ENCODE measurements at regions not wholly inside any gene's neighbourhood (a gene's known extent, or its start where the extent isn't known, plus 50 kb on each side); places are given as distances from the start of the nearest gene placed in this dataset.

DNA sequence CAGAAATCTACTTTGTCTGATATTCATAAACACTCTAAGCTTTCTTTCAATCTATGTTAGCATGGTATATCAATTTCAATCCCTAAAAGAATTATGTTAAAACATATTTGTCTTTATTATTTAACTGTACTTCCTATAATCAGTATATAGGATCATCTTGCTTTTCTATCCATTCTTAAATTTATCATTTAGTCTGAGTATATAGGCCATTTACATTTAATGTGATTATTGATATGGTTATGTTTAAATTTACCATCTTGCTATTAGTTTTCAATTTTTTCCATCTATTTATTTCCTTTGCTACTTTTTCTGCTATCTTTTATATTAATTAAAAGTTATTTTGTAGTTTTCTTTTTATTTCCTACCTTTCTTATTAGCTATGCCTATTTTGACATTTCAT lies 174.8 kb upstream of the MBNL1 start:
- H3K9me3 ChIP-seq (ENCODE audit: control insufficient read depth, low read length): no peaks in the 10 kb centered on the region
- H3K27me3 ChIP-seq (ENCODE audit: control insufficient read depth in 1 of 2, insufficient read depth in 2 of 2, low read length in 1 of 2): no peaks in the 10 kb centered on the region
- peaks cover 0 to 7% of the 10 kb centered on the region in 2 donors for H3K4me1 ChIP-seq (ENCODE audit: control insufficient read depth in 1 of 2, insufficient read depth in 2 of 2, low read length in 2 of 2)
- H3K36me3 ChIP-seq (ENCODE audit: control insufficient read depth in 1 of 2, insufficient read depth in 2 of 2, low read length in 1 of 2): no peaks in the 10 kb centered on the region
- ATAC-seq (ENCODE audit: low FRiP score) (no peak), DNase-seq (no peak)
- no peak overlapping the region for H3K27ac ChIP-seq (ENCODE audit: low read depth in 1 of 2, low read length in 2 of 2)
- no peak overlapping the region for H3K4me3 ChIP-seq (ENCODE audit: low read length in 2 of 2)
- intact Hi-C loops (cut with DNase I): no loop called here

DNA sequence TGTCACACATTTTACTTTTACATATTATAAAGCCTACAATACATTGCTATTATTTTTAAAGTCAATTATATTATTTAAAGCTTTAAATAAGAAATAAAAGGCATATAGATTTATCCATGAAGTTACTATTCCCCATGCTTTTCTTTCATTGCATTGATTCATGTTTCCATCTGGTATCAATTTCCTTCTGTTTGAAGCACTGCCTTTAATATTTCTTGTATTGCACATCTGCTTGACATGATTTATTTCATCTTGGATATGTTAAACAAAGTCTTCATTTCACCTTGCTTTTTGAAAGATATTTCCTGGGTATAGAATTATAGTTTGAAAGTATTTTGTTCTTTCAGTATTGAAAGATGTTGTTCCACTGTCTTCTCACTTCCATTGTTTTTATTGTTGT lies 174.3 kb upstream of the MBNL1 start:
- Histone ChIP-seq H3K36me3 (ENCODE audit: control insufficient read depth in 1 of 2, insufficient read depth in 2 of 2, low read length in 1 of 2) (no peaks in the 10 kb centered on the region), H3K4me1 (ENCODE audit: control insufficient read depth in 1 of 2, insufficient read depth in 2 of 2, low read length in 2 of 2) (peaks cover 0 to 7% of the 10 kb centered on the region in 2 donors), H3K4me3 (ENCODE audit: low read length in 2 of 2) (no peak overlapping the region), H3K27me3 (ENCODE audit: control insufficient read depth in 1 of 2, insufficient read depth in 2 of 2, low read length in 1 of 2) (no peaks in the 10 kb centered on the region), H3K9me3 (ENCODE audit: control insufficient read depth, low read length) (no peaks in the 10 kb centered on the region), H3K27ac (ENCODE audit: low read depth in 1 of 2, low read length in 2 of 2) (no peak overlapping the region)
- intact Hi-C loops (cut with DNase I): no loop called here
- ATAC-seq (ENCODE audit: low FRiP score) (no peak), DNase-seq (no peak)

DNA sequence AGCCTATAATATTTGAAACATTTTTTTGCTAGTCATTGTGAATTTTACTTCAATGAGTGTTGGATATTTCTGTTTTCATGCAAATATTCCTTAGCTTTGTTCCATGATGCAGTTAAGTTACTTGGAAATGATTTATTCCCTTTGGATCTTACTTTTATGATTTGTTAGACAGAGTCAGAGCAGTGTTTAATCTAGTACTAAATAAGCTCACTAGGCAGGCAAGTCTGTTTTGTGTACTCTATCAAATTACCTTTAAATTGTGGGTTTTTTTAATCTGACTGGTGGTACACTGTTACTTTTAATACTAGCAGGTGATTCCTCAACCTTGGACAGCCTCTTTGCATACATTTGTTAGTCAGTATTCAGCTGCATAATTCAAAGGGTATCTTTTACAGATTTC lies 173.3 kb upstream of the MBNL1 start:
- Histone ChIP-seq H3K27me3 (ENCODE audit: control insufficient read depth in 1 of 2, insufficient read depth in 2 of 2, low read length in 1 of 2) (no peaks in the 10 kb centered on the region), H3K36me3 (ENCODE audit: control insufficient read depth in 1 of 2, insufficient read depth in 2 of 2, low read length in 1 of 2) (no peaks in the 10 kb centered on the region), H3K27ac (ENCODE audit: low read depth in 1 of 2, low read length in 2 of 2) (no peak overlapping the region), H3K4me1 (ENCODE audit: control insufficient read depth in 1 of 2, insufficient read depth in 2 of 2, low read length in 2 of 2) (peaks cover 0 to 7% of the 10 kb centered on the region in 2 donors), H3K9me3 (ENCODE audit: control insufficient read depth, low read length) (no peaks in the 10 kb centered on the region), H3K4me3 (ENCODE audit: low read length in 2 of 2) (no peak overlapping the region)
- no peak for DNase-seq
- intact Hi-C loops (cut with DNase I): no loop called here
- ATAC-seq (ENCODE audit: low FRiP score): no peak

DNA sequence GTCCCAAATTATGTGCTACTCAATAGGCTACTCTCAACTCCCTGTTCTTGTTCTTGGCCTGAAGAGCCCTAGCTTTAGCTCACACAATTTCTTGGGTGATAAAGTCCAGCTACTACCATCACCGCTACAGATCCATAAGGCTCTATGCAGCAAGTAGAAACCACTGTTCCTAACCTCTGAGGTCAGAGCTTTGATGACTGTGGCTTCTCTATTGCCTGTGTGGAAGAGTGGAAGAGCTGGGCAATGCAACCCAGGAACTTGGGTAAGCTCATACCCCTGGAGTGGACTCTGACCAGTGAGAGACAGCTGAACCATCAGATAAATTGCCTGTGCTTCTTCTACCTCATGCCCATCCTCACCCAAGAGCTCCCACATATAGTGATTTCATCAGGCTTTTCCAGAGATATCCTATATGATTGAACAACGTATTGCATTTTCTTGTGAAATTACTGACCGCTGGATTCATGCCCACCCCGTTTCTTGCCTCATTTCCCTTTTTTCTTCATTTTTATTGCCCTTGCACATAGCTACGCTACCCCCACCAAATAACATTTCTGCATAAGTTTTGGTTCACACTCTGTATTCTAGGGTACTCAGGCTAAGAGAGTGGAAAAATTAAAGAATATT lies 172.3 kb upstream of the MBNL1 start:
- DNase-seq: no peak
- Histone ChIP-seq H3K4me1 (ENCODE audit: control insufficient read depth in 1 of 2, insufficient read depth in 2 of 2, low read length in 2 of 2) (peaks cover 0 to 7% of the 10 kb centered on the region in 2 donors), H3K4me3 (ENCODE audit: low read length in 2 of 2) (no peak overlapping the region), H3K27me3 (ENCODE audit: control insufficient read depth in 1 of 2, insufficient read depth in 2 of 2, low read length in 1 of 2) (no peaks in the 10 kb centered on the region), H3K9me3 (ENCODE audit: control insufficient read depth, low read length) (no peaks in the 10 kb centered on the region), H3K27ac (ENCODE audit: low read depth in 1 of 2, low read length in 2 of 2) (no peak overlapping the region), H3K36me3 (ENCODE audit: control insufficient read depth in 1 of 2, insufficient read depth in 2 of 2, low read length in 1 of 2) (no peaks in the 10 kb centered on the region)
- no peak for ATAC-seq (ENCODE audit: low FRiP score)
- intact Hi-C loops (cut with DNase I): no loop called here
- 95 to 96% methylated on average over 5 of the region's 5 CpGs for WGBS, 2 donors

DNA sequence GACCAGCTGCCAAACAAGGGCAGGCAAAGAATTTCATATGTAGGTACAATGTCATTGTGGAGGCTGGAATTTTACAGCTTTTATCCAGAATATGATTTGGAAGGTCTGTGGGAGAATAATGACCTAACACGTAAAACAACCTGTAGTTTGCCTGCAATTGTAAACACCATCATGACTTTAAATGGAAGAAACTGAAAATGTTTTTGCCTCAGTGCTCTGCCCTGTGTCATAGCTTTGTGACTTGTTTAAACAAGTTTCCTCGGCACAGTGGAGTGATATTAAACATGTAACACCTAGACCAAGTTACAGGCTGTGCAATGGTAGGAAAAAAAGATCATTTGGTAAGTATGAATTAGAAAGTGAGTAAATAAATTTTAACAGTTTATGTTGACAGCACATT lies 171.6 kb upstream of the MBNL1 start:
- DNase-seq: no peak
- H3K9me3 ChIP-seq (ENCODE audit: control insufficient read depth, low read length): no peaks in the 10 kb centered on the region
- no peaks in the 10 kb centered on the region for H3K27me3 ChIP-seq (ENCODE audit: control insufficient read depth in 1 of 2, insufficient read depth in 2 of 2, low read length in 1 of 2)
- H3K27ac ChIP-seq (ENCODE audit: low read depth in 1 of 2, low read length in 2 of 2): no peak overlapping the region
- H3K36me3 ChIP-seq (ENCODE audit: control insufficient read depth in 1 of 2, insufficient read depth in 2 of 2, low read length in 1 of 2): no peaks in the 10 kb centered on the region
- peaks cover 0 to 7% of the 10 kb centered on the region in 2 donors for H3K4me1 ChIP-seq (ENCODE audit: control insufficient read depth in 1 of 2, insufficient read depth in 2 of 2, low read length in 2 of 2)
- ATAC-seq (ENCODE audit: low FRiP score): no peak
- WGBS, 2 donors: 30 to 35% methylated on average over 2 of the region's 2 CpGs
- no peak overlapping the region for H3K4me3 ChIP-seq (ENCODE audit: low read length in 2 of 2)
- intact Hi-C loops (cut with DNase I): no loop called here

DNA sequence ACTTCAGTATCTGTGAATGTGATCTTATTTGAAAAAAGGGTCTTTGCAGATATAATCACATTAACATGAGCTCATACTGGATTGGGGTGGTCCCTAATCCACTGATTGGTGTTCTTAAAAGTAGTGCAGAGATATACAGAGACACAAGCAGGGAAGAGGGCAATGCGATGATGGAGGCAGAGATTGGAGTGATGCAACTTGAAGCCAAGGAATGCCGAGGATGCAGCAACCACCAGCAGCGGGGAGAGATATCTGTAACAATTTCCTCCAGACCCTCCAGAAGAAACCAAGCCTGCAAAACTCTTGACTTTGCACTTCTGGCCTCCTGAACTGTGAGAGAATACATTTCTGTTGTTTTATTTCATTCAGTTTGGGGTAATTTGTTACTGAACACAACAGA lies 171.0 kb upstream of the MBNL1 start:
- intact Hi-C loops (cut with DNase I): no loop called here
- H3K4me3 ChIP-seq (ENCODE audit: low read length in 2 of 2): no peak overlapping the region
- no peak for DNase-seq
- no peak overlapping the region for H3K27ac ChIP-seq (ENCODE audit: low read depth in 1 of 2, low read length in 2 of 2)
- H3K27me3 ChIP-seq (ENCODE audit: control insufficient read depth in 1 of 2, insufficient read depth in 2 of 2, low read length in 1 of 2): no peaks in the 10 kb centered on the region
- peaks cover 0 to 7% of the 10 kb centered on the region in 2 donors for H3K4me1 ChIP-seq (ENCODE audit: control insufficient read depth in 1 of 2, insufficient read depth in 2 of 2, low read length in 2 of 2)
- no peak for ATAC-seq (ENCODE audit: low FRiP score)
- H3K9me3 ChIP-seq (ENCODE audit: control insufficient read depth, low read length): no peaks in the 10 kb centered on the region
- 93 to 94% methylated on average over 3 of the region's 3 CpGs for WGBS, 2 donors
- no peaks in the 10 kb centered on the region for H3K36me3 ChIP-seq (ENCODE audit: control insufficient read depth in 1 of 2, insufficient read depth in 2 of 2, low read length in 1 of 2)

DNA sequence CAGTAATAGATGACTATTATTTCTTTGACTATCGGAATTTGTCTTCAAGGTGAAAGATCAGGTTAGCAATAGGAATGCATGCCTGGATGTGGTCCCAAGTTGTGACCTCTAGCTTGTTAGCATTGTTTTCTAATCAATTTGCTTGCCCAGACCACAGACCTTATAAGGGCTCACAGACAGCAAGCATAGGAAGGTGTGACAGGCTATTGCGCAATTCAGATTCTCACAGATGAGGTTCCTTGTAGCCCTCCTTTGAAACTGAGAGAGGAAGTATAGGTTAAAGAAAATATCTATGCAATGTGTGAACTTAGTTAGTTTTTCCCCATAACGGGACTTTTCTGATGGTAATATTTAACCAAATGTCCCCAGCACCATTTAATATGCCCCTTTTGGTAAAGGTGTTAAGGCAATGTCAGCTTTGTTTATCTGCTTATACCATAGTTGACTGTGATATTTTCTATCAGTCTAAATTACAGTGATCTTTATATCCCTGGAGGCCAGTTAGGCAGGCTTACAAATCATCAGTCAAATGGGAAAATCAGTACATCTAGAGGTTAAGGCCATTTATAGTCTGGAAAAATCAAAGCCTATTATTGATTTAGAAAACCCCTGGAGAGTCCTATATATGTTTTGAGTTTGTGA lies 168.1 kb upstream of the MBNL1 start:
- DNase-seq: no peak
- intact Hi-C loops (cut with DNase I): no loop called here
- no peak overlapping the region for H3K4me3 ChIP-seq (ENCODE audit: low read length in 2 of 2)
- H3K4me1 ChIP-seq (ENCODE audit: control insufficient read depth in 1 of 2, insufficient read depth in 2 of 2, low read length in 2 of 2): peaks cover 0 to 6% of the 10 kb centered on the region in 2 donors
- 91 to 93% methylated on average over 3 of the region's 3 CpGs for WGBS, 2 donors
- no peaks in the 10 kb centered on the region for H3K9me3 ChIP-seq (ENCODE audit: control insufficient read depth, low read length)
- no peaks in the 10 kb centered on the region for H3K36me3 ChIP-seq (ENCODE audit: control insufficient read depth in 1 of 2, insufficient read depth in 2 of 2, low read length in 1 of 2)
- no peak overlapping the region for H3K27ac ChIP-seq (ENCODE audit: low read depth in 1 of 2, low read length in 2 of 2)
- ATAC-seq (ENCODE audit: low FRiP score): no peak
- H3K27me3 ChIP-seq (ENCODE audit: control insufficient read depth in 1 of 2, insufficient read depth in 2 of 2, low read length in 1 of 2): no peaks in the 10 kb centered on the region

DNA sequence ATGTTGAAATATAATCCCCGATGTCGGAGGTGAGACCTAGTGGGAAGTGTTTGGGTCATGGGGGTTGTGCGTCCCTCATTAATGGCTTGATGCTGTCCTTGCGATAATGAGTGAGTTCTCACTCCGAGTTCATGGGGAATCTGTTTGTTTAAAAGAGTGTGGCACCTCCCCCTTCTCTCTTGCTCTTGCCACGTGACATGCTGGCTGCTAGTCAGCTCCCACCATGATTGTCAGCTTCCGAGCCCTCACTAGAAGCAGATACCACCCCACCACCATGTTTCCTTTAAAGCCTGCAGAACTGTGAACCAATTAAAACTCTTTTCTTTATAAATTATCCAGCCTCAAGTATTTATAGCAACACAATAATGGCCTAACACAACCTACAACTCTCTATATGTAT lies 166.3 kb upstream of the MBNL1 start:
- intact Hi-C loops (cut with DNase I): no loop called here
- Histone ChIP-seq H3K36me3 (ENCODE audit: control insufficient read depth in 1 of 2, insufficient read depth in 2 of 2, low read length in 1 of 2) (no peaks in the 10 kb centered on the region), H3K4me1 (ENCODE audit: control insufficient read depth in 1 of 2, insufficient read depth in 2 of 2, low read length in 2 of 2) (no peaks in the 10 kb centered on the region), H3K27ac (ENCODE audit: low read depth in 1 of 2, low read length in 2 of 2) (no peak overlapping the region), H3K9me3 (ENCODE audit: control insufficient read depth, low read length) (no peaks in the 10 kb centered on the region), H3K27me3 (ENCODE audit: control insufficient read depth in 1 of 2, insufficient read depth in 2 of 2, low read length in 1 of 2) (no peaks in the 10 kb centered on the region), H3K4me3 (ENCODE audit: low read length in 2 of 2) (no peak overlapping the region)
- no peak for DNase-seq
- ATAC-seq (ENCODE audit: low FRiP score): no peak
- WGBS, 2 donors: 92 to 94% methylated on average over 7 of the region's 7 CpGs

DNA sequence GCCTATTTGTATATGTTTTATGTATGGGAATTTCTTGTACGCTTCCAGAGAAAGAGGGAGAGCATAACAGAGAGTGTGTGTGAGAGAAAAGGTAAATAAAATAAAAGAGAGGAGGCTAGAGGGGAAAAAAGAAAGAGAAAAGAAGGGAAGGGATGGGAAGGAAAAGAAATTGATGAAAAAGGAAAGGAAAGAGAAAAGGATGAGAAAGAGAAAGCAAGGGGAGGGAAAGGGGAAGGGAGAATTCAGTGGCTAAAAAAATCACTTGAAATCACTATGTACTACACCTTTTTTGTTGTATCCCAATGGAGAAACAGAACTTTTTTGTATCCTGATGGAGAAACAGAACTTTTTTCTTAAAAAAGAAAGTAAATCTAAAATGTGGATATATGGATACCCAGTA lies 165.5 kb upstream of the MBNL1 start:
- DNase-seq (no peak), ATAC-seq (ENCODE audit: low FRiP score) (no peak)
- 99 to 100% methylated on average over 1 of the region's 1 CpG for WGBS, 2 donors
- Histone ChIP-seq H3K27ac (ENCODE audit: low read depth in 1 of 2, low read length in 2 of 2) (no peak overlapping the region), H3K9me3 (ENCODE audit: control insufficient read depth, low read length) (no peaks in the 10 kb centered on the region), H3K36me3 (ENCODE audit: control insufficient read depth in 1 of 2, insufficient read depth in 2 of 2, low read length in 1 of 2) (no peaks in the 10 kb centered on the region), H3K4me1 (ENCODE audit: control insufficient read depth in 1 of 2, insufficient read depth in 2 of 2, low read length in 2 of 2) (no peaks in the 10 kb centered on the region), H3K27me3 (ENCODE audit: control insufficient read depth in 1 of 2, insufficient read depth in 2 of 2, low read length in 1 of 2) (no peaks in the 10 kb centered on the region), H3K4me3 (ENCODE audit: low read length in 2 of 2) (no peak overlapping the region)
- intact Hi-C loops (cut with DNase I): no loop called here

Measured in aorta (tissue), 5 donors.